LNCAP (cell line): ENCODE measurements at regions not wholly inside any gene's neighbourhood (a gene's known extent, or its start where the extent isn't known, plus 50 kb on each side); places are given as distances from the start of the nearest gene placed in this dataset.

Experiments used
- TF ChIP-seq, protein P1 (sequence below): fragments of 450-650 bp; IDR thresholded peaks from 2 replicates; pipeline ENCODE4 v1.5.1; 2017; ENCODE audit warnings: mild to moderate bottlenecking

DNA sequence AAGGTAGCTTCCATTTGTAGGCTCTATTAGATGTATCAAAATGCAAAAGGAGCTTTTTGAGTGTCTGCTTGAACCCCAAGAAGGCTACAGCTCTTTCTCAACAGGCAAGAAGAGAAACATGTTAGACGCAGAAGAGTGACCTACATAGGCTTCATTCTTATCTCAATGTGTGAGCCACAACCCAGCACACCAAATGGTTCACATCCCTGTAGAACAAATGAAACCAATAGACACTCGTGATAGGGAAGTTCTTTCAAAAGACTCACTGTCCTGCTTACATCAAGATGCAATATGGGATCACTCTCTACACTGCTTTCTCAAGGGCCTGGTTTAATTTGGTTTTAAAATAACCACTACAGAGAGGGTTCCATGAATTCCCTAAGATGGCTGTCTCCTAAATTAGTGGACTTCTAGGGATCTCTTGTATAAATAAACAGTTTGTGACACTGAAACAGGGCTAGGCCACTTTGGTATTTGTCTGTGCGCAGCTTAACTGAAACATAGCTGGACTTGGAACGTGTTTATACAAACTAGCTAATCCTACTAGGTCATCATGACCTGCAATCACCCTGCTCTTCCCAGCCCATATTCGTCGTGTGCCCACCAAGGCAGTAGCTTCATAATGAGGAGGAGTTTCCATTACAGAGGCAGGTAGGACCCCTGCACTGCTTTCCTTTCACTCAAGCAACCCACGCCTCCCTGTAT, 225.4 kb upstream of the PREP start:
- TF ChIP-seq, protein P1, sequence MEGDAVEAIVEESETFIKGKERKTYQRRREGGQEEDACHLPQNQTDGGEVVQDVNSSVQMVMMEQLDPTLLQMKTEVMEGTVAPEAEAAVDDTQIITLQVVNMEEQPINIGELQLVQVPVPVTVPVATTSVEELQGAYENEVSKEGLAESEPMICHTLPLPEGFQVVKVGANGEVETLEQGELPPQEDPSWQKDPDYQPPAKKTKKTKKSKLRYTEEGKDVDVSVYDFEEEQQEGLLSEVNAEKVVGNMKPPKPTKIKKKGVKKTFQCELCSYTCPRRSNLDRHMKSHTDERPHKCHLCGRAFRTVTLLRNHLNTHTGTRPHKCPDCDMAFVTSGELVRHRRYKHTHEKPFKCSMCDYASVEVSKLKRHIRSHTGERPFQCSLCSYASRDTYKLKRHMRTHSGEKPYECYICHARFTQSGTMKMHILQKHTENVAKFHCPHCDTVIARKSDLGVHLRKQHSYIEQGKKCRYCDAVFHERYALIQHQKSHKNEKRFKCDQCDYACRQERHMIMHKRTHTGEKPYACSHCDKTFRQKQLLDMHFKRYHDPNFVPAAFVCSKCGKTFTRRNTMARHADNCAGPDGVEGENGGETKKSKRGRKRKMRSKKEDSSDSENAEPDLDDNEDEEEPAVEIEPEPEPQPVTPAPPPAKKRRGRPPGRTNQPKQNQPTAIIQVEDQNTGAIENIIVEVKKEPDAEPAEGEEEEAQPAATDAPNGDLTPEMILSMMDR, result no peak

DNA sequence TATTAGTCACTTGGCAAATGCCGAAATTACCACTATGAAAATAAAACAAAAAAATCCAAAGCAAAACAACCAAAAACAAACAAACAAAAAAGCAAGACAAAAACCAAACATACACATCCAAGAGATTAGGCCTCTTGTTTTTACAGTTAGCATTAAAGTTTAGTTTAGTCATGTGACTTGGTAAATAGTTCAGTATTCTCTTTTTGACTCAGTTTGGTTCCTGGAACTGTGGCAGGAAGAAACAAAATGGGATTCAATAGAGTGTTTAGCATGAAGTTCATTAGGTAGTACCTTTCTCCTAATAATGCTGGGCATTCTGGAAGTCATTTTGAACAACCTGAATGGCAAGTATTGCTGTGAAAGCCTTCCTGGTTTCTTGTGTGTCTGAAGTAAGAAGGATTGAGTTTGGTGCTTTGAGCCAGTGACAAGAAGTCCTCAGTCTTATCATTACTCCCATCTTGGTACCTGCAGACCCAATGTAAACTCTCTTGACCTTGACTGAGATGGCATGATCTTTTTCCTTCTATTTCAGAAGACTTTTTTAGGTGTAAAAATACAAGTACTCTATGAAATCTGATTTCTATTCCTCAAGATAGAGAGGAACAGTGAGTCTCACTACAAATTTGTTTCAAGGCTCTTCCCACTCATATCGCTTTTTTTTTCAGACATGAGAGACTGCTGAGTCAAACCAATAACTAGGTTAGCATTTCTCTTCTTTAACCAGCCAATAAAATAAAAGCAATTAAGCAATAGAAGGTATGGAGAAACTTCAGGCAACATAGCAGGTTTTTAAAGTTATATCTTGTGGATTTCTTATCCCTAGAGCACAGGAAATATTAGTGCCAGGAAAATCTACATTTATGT, 223.6 kb upstream of the PREP start:
- TF ChIP-seq, protein P1, result no peak

DNA sequence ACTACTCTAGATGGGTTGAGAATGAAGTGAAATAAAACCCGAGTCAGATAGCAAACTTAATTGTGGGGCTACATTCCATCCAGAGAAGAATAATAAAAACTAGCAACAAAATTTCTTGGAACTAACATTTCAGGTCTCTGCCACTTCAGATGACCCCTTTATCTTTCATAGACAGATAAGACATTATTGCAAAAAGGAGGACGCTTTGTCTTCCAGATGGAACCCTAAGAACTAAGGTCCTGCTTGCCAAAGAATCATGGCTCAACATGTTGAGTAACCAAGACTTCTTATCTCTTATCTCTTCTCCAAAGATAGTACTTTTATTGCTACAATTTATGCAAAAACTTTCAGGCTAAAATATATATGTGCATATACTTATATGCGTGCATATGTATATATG, 221.1 kb upstream of the PREP start:
- TF ChIP-seq, protein P1, result no peak

DNA sequence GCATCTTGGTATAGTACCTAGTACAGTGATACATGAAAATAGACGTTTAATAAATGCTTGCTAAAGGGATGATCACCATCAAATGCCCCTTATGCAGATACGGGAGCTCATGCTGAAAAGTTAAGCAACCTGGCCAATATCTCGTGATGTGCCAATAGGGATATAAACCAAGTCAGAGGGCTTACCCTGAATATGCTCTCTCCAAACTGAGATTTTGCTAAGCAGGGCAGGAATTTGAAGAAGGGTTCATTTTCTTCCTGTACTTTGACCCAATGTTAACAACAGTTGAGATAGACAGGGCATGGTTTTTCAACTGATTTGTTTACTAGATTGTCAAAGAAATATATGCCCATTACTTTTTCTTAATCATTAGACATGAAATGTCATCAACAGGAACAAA, 219.3 kb upstream of the PREP start:
- TF ChIP-seq, protein P1, result no peak

DNA sequence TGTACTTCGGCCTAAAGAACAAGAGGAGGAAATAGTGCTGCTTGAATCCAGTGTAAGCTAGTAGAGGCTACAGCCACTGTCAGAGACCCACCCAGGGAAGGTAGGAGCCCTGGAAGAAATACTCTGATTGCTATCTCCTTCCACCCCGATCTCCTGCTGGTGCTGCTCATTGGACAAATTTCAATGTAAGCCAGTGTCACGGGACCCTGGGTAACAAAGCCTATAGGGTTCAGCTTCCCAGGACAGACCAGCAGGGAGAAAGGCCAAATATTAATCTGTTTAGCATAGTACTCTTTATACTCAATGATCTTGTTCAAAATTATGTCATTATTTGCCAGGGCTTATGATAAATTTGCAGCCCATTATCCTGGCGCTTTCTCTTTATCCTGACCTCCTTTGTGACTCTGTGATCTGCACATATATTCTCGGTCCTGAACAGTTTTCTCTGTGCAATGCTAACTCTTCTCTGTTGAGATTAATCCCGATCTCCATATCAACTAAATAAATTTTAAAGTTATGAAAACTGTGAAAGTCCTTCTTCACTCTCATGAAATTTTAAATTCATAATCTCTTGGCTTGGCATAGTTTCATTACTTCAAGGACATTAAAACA, 218.8 kb upstream of the PREP start:
- TF ChIP-seq, protein P1, result no peak

DNA sequence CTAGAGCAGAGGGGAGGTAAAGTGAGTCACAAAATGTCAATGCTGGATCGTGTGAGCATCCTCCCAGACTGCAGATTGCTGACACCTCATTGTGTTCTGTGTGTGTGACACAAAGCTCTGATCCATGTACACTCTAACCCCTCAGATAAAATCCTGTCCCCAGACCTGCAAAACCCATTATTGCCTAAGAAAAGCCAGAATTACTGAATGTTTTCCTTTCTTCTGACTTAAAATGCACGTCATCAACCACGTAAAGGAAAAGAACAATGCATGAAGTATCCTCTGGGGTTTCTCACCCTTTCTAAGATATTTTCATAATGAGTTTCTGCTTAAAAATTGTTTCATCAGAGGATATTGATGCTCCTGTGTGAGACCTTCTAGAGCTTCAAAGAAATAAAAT, 218.0 kb upstream of the PREP start:
- TF ChIP-seq, protein P1, result no peak

DNA sequence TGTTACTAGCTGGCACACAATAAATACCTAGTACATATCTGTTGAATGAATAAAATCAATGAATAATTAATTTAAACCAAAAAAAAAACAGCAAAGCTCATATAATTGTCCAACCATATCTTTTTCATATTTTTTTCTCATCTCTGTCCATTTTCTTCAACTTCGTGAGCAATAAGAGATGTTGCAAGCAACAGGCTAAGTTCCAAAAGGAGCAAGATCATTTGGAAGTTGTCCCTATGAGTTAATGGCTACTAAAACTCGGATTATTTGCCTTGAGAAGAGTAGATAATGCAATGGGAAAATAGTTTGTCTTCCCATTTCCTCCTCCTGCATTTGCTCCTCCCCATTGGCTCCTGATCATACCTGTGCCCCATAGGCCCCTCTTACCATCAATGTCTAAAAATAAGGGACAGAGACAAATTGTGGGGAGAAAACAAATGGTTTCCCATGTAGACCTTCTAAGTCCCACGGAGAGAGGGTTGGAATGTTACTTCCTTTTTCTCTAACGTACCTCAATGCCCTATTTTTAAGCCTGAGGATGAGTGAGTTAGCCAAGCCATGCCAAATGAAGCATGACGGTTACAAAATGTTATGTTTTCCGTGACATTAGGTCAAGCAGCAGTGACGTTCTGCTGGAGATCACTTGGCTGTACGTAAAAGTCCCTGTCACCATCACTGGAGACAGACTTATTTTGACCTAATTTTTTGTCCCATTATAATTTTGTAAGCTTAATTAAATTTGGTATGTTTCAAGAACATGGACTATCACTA, 217.3 kb upstream of the PREP start:
- TF ChIP-seq, protein P1, result no peak
